T-helper 1 cell (primary cell): ENCODE measurements at regions not wholly inside any gene's neighbourhood (a gene's known extent, or its start where the extent isn't known, plus 50 kb on each side); places are given as distances from the start of the nearest gene placed in this dataset.

Source experiments
- DNase-seq, 5 donors: peaks; one replicate each; pipeline ENCODE4 v3.0.0-alpha.2; 2012 to 2020

- no peak for DNase-seq
Measured at GRCh38 chr10:24150853-24151252, 58.1 kb upstream of the KIAA1217 start.

- DNase-seq, result no peak
Measured at GRCh38 chr10:24152270-24152669, 56.7 kb upstream of the KIAA1217 start.

GRCh38 chr10:24153031-24153430 is 55.9 kb upstream of the KIAA1217 start:
- DNase-seq, result no peak

GRCh38 chr10:24153537-24153936 is 55.4 kb upstream of the KIAA1217 start:
- DNase-seq, result no peak

- no peak for DNase-seq
Measured at GRCh38 chr10:24156686-24157085, 52.3 kb upstream of the KIAA1217 start.

- no peak for DNase-seq
Measured at GRCh38 chr10:24157567-24157966, 51.4 kb upstream of the KIAA1217 start.
